GM12878 (cell line): ENCODE measurements at regions not wholly inside any gene's neighbourhood (a gene's known extent, or its start where the extent isn't known, plus 50 kb on each side); places are given as distances from the start of the nearest gene placed in this dataset.

ENCODE experiments used
- ATAC-seq: fragments of 200-7000 bp; cut with Tn5 transposase; 3 replicates; pipeline ENCODE4 v1.9.1; 2020; ENCODE audit warnings: mild to moderate bottlenecking, moderate library complexity
- BruUV-seq: library from RNA; stranded (reverse); fragments of 400-500 nt; replicated peaks from 2 replicates; lab custom pipeline; 2021; lab: Mats Ljungman, UMichigan
- CTCF ChIA-PET: fragments of 300-600 bp; sonication (Branson Sonifier 250); formaldehyde crosslinking; extraction: SDS; loops from one replicate; lab custom pipeline; 2021; ENCODE audit warnings: inconsistent platforms; lab: Yijun Ruan, JAX
- POLR2A ChIA-PET: fragments of 350-600 bp; formaldehyde crosslinking; extraction: SDS; loops from one replicate; lab custom pipeline; 2021; ENCODE audit warnings: inconsistent platforms; lab: Charles Lee
- RAD21 ChIA-PET: fragments of 300-600 bp; sonication (Branson Sonifier 250); formaldehyde crosslinking; loops from one replicate; lab custom pipeline; 2023; ENCODE audit warnings: antibody characterized with exemption; ENCODE audit not compliant: unreplicated experiment; lab: Charles Lee
- SMC1A ChIA-PET: fragments of 300-600 bp; sonication (Branson Sonifier 250); formaldehyde crosslinking; loops from one replicate; lab custom pipeline; 2023; ENCODE audit not compliant: unreplicated experiment, uncharacterized antibody; lab: Charles Lee
- DNase-seq: peaks from one replicate; pipeline ENCODE4 v3.0.0-alpha.2; 2011; ENCODE audit warnings: low read depth, low spot score
- FAIRE-seq: peaks from 3 replicates; lab custom pipeline; 2011; peaks lifted over from hg19 to GRCh38; lab: Jason Lieb, UNC
- H2AFZ ChIP-seq: 2 replicates; pipeline ENCODE4 v1.6.0; 2011; ENCODE audit warnings: low read depth, low read length, control low read depth; ENCODE audit not compliant: control insufficient read depth
- H3K27ac ChIP-seq: 2 replicates; pipeline ENCODE4 v1.5.1; 2011; ENCODE audit warnings: control low read depth; ENCODE audit not compliant: control insufficient read depth, insufficient read depth
- H3K27me3 ChIP-seq, 2 experiments: replicated peaks in 1 of 2; 2 replicates each; pipeline versions ENCODE4 v1.6.0 to v1.6.1; 2011; ENCODE audit warnings: low read length in 1 of 2; ENCODE audit not compliant: control insufficient read depth in 2 of 2, insufficient read depth in 2 of 2
- H3K36me3 ChIP-seq, 2 experiments: 2 replicates each; pipeline ENCODE4 v1.5.1; 2011; ENCODE audit warnings: low read length in 1 of 2; ENCODE audit not compliant: control insufficient read depth in 2 of 2, insufficient read depth in 2 of 2
- H3K4me1 ChIP-seq: 2 replicates; pipeline ENCODE4 v1.6.1; 2011; ENCODE audit warnings: mild to moderate bottlenecking, low read length, moderate library complexity, mixed read lengths; ENCODE audit not compliant: control insufficient read depth, insufficient read depth
- H3K4me2 ChIP-seq: 2 replicates; pipeline ENCODE4 v1.6.0; 2011; ENCODE audit warnings: control low read depth; ENCODE audit not compliant: control insufficient read depth, insufficient read depth
- H3K4me3 ChIP-seq: fragments of 200-600 bp; sonication (generic); 2 replicates; pipeline ENCODE4 v1.5.1; 2016
- H3K79me2 ChIP-seq: 2 replicates; pipeline ENCODE4 v1.6.0; 2011; ENCODE audit warnings: low read length; ENCODE audit not compliant: control insufficient read depth, insufficient read depth
- H3K9ac ChIP-seq: 2 replicates; pipeline ENCODE4 v1.8.0; 2011; ENCODE audit warnings: low read length, control low read depth, mixed read lengths; ENCODE audit not compliant: control insufficient read depth, insufficient read depth
- H3K9me3 ChIP-seq: replicated peaks from 3 replicates; pipeline ENCODE4 v1.5.1; 2011; ENCODE audit warnings: mild to moderate bottlenecking, low read length; ENCODE audit not compliant: control insufficient read depth, insufficient read depth
- H4K20me1 ChIP-seq: 2 replicates; pipeline ENCODE4 v1.6.0; 2011; ENCODE audit not compliant: control insufficient read depth, insufficient read depth
- ATF7 ChIP-seq: fragments of 450-650 bp; IDR thresholded peaks from 2 replicates; pipeline ENCODE4 v1.6.1; 2016; ENCODE audit warnings: low read depth, mild to moderate bottlenecking
- CBX5 ChIP-seq: sonication (generic); IDR thresholded peaks from 2 replicates; pipeline ENCODE4 v1.6.1; 2016; ENCODE audit warnings: low read depth, moderate library complexity, mild to moderate bottlenecking, inconsistent platforms
- CEBPB ChIP-seq, 2 experiments: fragments of 150-350 bp in 1 of 2; IDR thresholded peaks; 2 replicates each; pipeline ENCODE4 v1.6.1; 2012 to 2014; ENCODE audit warnings: low read depth in 2 of 2, low read length in 2 of 2, borderline replicate concordance in 1 of 2, inconsistent platforms in 1 of 2
- CHD2 ChIP-seq: IDR thresholded peaks from 2 replicates; pipeline ENCODE4 v1.6.1; 2011; ENCODE audit warnings: low read depth, low read length, improper control_type of control experiment, borderline replicate concordance
- CREB1 ChIP-seq: IDR thresholded peaks from 2 replicates; pipeline ENCODE4 v1.6.1; 2012; ENCODE audit warnings: low read depth, mild to moderate bottlenecking, inconsistent platforms
- EED ChIP-seq: sonication (generic); IDR thresholded peaks from 2 replicates; pipeline ENCODE4 v1.6.1; 2016; ENCODE audit warnings: antibody characterized with exemption, low read depth
- IRF5 ChIP-seq: fragments of 450-650 bp; IDR thresholded peaks from 2 replicates; pipeline ENCODE4 v1.6.1; 2017; ENCODE audit warnings: borderline replicate concordance
- NRF1 ChIP-seq: conservative IDR thresholded peaks from 2 replicates; pipeline ENCODE4 v1.6.1; 2011; ENCODE audit warnings: mild to moderate bottlenecking, low read depth, low read length, improper control_type of control experiment
- POLR2A ChIP-seq: IDR thresholded peaks from 2 replicates; pipeline ENCODE4 v1.6.1; 2011; ENCODE audit warnings: low read depth, mild to moderate bottlenecking, low read length
- RCOR1 ChIP-seq: conservative IDR thresholded peaks from 2 replicates; pipeline ENCODE4 v1.6.1; 2012; ENCODE audit warnings: low read depth, low read length, improper control_type of control experiment
- RELB ChIP-seq: fragments of 450-650 bp; IDR thresholded peaks from 2 replicates; pipeline ENCODE4 v1.6.1; 2017; ENCODE audit warnings: low read depth, mild to moderate bottlenecking, moderate library complexity
- SMAD1 ChIP-seq: fragments of 450-650 bp; IDR thresholded peaks from 2 replicates; pipeline ENCODE4 v1.6.1; 2018; ENCODE audit warnings: mild to moderate bottlenecking, low read depth; ENCODE audit not compliant: partially characterized antibody
- WRNIP1 ChIP-seq: IDR thresholded peaks from 2 replicates; pipeline ENCODE4 v1.6.1; 2011; ENCODE audit warnings: low read depth, low read length, improper control_type of control experiment, borderline replicate concordance
- YBX1 ChIP-seq: fragments of 450-650 bp; IDR thresholded peaks from 2 replicates; pipeline ENCODE4 v1.6.1; 2016; ENCODE audit warnings: antibody characterized with exemption
- ZBED1 ChIP-seq: IDR thresholded peaks from 2 replicates; pipeline ENCODE4 v1.6.1; 2016; ENCODE audit warnings: borderline replicate concordance
- ZNF207 ChIP-seq: fragments of 450-650 bp; IDR thresholded peaks from 2 replicates; pipeline ENCODE4 v1.6.1; 2014; ENCODE audit warnings: antibody characterized with exemption, mild to moderate bottlenecking, borderline replicate concordance
- WGBS: methylation state at CpG from one replicate; pipeline ENCODE4 v1.1.6; 2016; ENCODE audit warnings: low lambda C conversion rate; ENCODE audit not compliant: insufficient replicate concordance, insufficient coverage; ENCODE audit errors: missing lambda C conversion rate; 5-methylcytosine and 5-hydroxymethylcytosine counted together
- in situ Hi-C: fragments of 300-500 bp; cut with MboI; formaldehyde crosslinking; loops from 9 replicates; pipeline ENCODE4 v1.14.3; 2018; ENCODE audit warnings: mixed read lengths
- intact Hi-C: fragments of 100-400 bp; cut with micrococcal nuclease; formaldehyde crosslinking; loops from one replicate; pipeline ENCODE4 v1.14.2; 2022; ENCODE audit not compliant: unreplicated experiment

- no peak for FAIRE-seq
- SMC1A ChIA-PET, result no interaction called here
- in situ Hi-C loops, result no loop called here
- no peak overlapping the region for H3K9ac ChIP-seq
- BruUV-seq, result no TSS peak
- no peaks in the 10 kb centered on the region for H3K4me1 ChIP-seq
- RAD21 ChIA-PET, result no interaction called here
- H2AFZ ChIP-seq, result no peak overlapping the region
- CTCF ChIA-PET, result no interaction called here
- H3K36me3 ChIP-seq, result no peaks in the 10 kb centered on the region
- H3K4me3 ChIP-seq, result no peak overlapping the region
- TF ChIP-seq WRNIP1, result no peak
- no peak for TF ChIP-seq NRF1
- no peak for TF ChIP-seq EED
- no peak for TF ChIP-seq RELB
- TF ChIP-seq IRF5, result no peak
- no peak for TF ChIP-seq CBX5
- no peak for TF ChIP-seq CHD2
- no peak for TF ChIP-seq ATF7
- TF ChIP-seq CREB1, result no peak
- TF ChIP-seq CEBPB (IDR thresholded peaks at IDR 0.05; ENCODE audit: borderline replicate concordance in 1 of 2, low read depth in 2 of 2, low read length in 2 of 2), result no peak
- TF ChIP-seq YBX1, result no peak
- no peak for TF ChIP-seq ZBED1
- TF ChIP-seq POLR2A, result no peak
- TF ChIP-seq SMAD1, result no peak
- no peak for TF ChIP-seq RCOR1
- TF ChIP-seq ZNF207, result no peak
- TF ChIP-seq, all 136 proteins: peak for 0
- no peaks in the 10 kb centered on the region for H4K20me1 ChIP-seq
- DNase-seq (no peak), ATAC-seq (no peak)
- no peaks in the 10 kb centered on the region for H3K9me3 ChIP-seq
- no peak overlapping the region for H3K27ac ChIP-seq
- no peaks in the 10 kb centered on the region for H3K27me3 ChIP-seq
- H3K79me2 ChIP-seq, result no peaks in the 10 kb centered on the region
- 33% methylated on average over 5 of the region's 5 CpGs for WGBS
- no peak overlapping the region for H3K4me2 ChIP-seq
- POLR2A ChIA-PET, result no interaction called here
- intact Hi-C loops, result no loop called here
Observed at GRCh38 chr18:61209801-61210200, 123.4 kb upstream of the CDH20 start.
